ENCODE measurements at regions not wholly inside any gene's neighbourhood (a gene's known extent, or its start where the extent isn't known, plus 50 kb on each side); places are given as distances from the start of the nearest gene placed in this dataset.

DNA sequence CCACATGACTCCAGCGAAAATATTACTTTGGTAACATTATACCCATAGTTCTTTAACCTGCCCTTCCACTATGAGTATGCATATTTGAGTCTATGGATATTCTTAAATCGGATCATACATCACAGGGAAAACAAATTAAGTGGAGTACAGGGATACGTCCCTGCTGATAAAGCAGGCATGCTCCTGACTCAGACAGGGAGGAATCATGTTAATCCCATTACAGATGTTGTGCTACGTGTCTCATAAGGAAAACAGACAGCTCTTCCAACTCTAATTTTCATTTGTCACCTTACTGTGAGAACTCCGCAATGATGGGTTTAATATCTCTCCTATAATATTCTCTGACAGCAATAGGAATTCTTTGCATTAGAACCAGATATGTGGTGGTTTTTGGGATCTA is 469.5 kb upstream of the POM121L12 start:
- Histone ChIP-seq H4K91ac (ENCODE audit: insufficient read depth, low read depth, low read length) (no peak overlapping the region), H3K4me1 (ENCODE audit: control insufficient read depth, insufficient read depth, low read length) (no peaks in the 10 kb centered on the region), H2BK20ac (ENCODE audit: low read depth, low read length) (no peak overlapping the region), H3K9me3 (ENCODE audit: control insufficient read depth, insufficient read depth, low read length) (peaks cover 7% of the 10 kb centered on the region; the same call in 1 of the 2 replicates), H2AFZ (replicated peaks; ENCODE audit: low read length, poor library complexity) (no peak overlapping the region), H3K79me1 (ENCODE audit: low read depth in 1 of 2, low read length in 2 of 2) (no peaks in the 10 kb centered on the region), H3K36me3 (ENCODE audit: control insufficient read depth, insufficient read depth, low read length) (no peaks in the 10 kb centered on the region), H3K27me3 (ENCODE audit: control insufficient read depth, insufficient read depth, low read length) (no peaks in the 10 kb centered on the region), H2BK15ac (ENCODE audit: low read depth, low read length) (no peak overlapping the region), H3K9ac (ENCODE audit: low read depth, low read length) (no peak overlapping the region), H2AK5ac (ENCODE audit: low read depth, low read length) (no peak overlapping the region), H3K56ac (ENCODE audit: extremely low read depth, insufficient read depth, low read length) (no peak overlapping the region), H2AK9ac (replicated peaks; ENCODE audit: low read depth, low read length, poor library complexity) (no peak overlapping the region), H3K14ac (replicated peaks; ENCODE audit: low read depth, low read length) (no peak overlapping the region), H4K20me1 (ENCODE audit: insufficient read depth, low read length) (no peaks in the 10 kb centered on the region), H3K23ac (ENCODE audit: low read depth, low read length) (no peak overlapping the region), H3K9me1 (ENCODE audit: insufficient read depth, low read length) (no peaks in the 10 kb centered on the region), H3K18ac (ENCODE audit: low read depth, low read length) (no peak overlapping the region), H4K5ac (ENCODE audit: low read depth, low read length) (no peak overlapping the region), H3K27ac (ENCODE audit: insufficient read depth, low read length) (no peak overlapping the region), H3K4me2 (ENCODE audit: low read depth, low read length) (no peak overlapping the region), H3K4me3 (ENCODE audit: insufficient read depth, low read depth, low read length) (no peak overlapping the region), H2BK5ac (ENCODE audit: low read depth, low read length, poor library complexity, severe bottlenecking) (no peak overlapping the region), H3K4ac (ENCODE audit: low read depth, low read length) (no peak overlapping the region), H2BK120ac (ENCODE audit: low read depth, low read length) (no peak overlapping the region), H4K8ac (ENCODE audit: low read depth in 2 of 2, low read length in 2 of 2) (no peak overlapping the region)
- ChIA-PET CTCF (no interaction called here), POLR2A (ENCODE audit: unreplicated experiment) (no interaction called here)
- no TSS peak for BruUV-seq (replicated peaks)
- in situ Hi-C loops (cut with MboI; ENCODE audit: low sequenced_read_pairs) (no loop called here), intact Hi-C loops (cut with micrococcal nuclease) (no loop called here), dilution Hi-C loops (cut with HindIII; ENCODE audit: low sequenced_read_pairs, unreplicated experiment) (no loop called here)
- TF ChIP-seq, protein P1, sequence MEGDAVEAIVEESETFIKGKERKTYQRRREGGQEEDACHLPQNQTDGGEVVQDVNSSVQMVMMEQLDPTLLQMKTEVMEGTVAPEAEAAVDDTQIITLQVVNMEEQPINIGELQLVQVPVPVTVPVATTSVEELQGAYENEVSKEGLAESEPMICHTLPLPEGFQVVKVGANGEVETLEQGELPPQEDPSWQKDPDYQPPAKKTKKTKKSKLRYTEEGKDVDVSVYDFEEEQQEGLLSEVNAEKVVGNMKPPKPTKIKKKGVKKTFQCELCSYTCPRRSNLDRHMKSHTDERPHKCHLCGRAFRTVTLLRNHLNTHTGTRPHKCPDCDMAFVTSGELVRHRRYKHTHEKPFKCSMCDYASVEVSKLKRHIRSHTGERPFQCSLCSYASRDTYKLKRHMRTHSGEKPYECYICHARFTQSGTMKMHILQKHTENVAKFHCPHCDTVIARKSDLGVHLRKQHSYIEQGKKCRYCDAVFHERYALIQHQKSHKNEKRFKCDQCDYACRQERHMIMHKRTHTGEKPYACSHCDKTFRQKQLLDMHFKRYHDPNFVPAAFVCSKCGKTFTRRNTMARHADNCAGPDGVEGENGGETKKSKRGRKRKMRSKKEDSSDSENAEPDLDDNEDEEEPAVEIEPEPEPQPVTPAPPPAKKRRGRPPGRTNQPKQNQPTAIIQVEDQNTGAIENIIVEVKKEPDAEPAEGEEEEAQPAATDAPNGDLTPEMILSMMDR (conservative IDR thresholded peaks at IDR 0.05; ENCODE audit: low read depth, low read length) = no peak
- TF ChIP-seq MAFK (IDR thresholded peaks at IDR 0.05; ENCODE audit: low read depth, low read length) = no peak
- TF ChIP-seq RCOR1 (IDR thresholded peaks at IDR 0.05; ENCODE audit: insufficient replicate concordance, low read length) = no peak
- no peak for TF ChIP-seq POLR2A (IDR thresholded peaks at IDR 0.05; ENCODE audit: low read depth, low read length)
- TF ChIP-seq, protein P2, sequence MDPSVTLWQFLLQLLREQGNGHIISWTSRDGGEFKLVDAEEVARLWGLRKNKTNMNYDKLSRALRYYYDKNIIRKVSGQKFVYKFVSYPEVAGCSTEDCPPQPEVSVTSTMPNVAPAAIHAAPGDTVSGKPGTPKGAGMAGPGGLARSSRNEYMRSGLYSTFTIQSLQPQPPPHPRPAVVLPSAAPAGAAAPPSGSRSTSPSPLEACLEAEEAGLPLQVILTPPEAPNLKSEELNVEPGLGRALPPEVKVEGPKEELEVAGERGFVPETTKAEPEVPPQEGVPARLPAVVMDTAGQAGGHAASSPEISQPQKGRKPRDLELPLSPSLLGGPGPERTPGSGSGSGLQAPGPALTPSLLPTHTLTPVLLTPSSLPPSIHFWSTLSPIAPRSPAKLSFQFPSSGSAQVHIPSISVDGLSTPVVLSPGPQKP (IDR thresholded peaks at IDR 0.05; ENCODE audit: borderline replicate concordance, low read depth, low read length) = no peak
- no peak for TF ChIP-seq FOS (IDR thresholded peaks at IDR 0.05; ENCODE audit: low read depth, low read length)
- TF ChIP-seq RAD21 (IDR thresholded peaks at IDR 0.05; ENCODE audit: low read length) = no peak
- TF ChIP-seq, protein P3, sequence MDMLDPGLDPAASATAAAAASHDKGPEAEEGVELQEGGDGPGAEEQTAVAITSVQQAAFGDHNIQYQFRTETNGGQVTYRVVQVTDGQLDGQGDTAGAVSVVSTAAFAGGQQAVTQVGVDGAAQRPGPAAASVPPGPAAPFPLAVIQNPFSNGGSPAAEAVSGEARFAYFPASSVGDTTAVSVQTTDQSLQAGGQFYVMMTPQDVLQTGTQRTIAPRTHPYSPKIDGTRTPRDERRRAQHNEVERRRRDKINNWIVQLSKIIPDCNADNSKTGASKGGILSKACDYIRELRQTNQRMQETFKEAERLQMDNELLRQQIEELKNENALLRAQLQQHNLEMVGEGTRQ (IDR thresholded peaks at IDR 0.05; ENCODE audit: low read depth, low read length) = no peak
- no peak for TF ChIP-seq MXI1 (IDR thresholded peaks at IDR 0.05; ENCODE audit: borderline replicate concordance, low read depth, low read length)
- no peak for TF ChIP-seq RFX5 (IDR thresholded peaks at IDR 0.05; ENCODE audit: low read depth, low read length)
- TF ChIP-seq CHD1 (IDR thresholded peaks at IDR 0.05; ENCODE audit: low read depth, low read length) = no peak
- no peak for TF ChIP-seq BHLHE40 (IDR thresholded peaks at IDR 0.05; ENCODE audit: low read depth, low read length)
- no CpG with 5 or more reads among the region's 5 CpGs for WGBS, 2 experiments (ENCODE audit: extremely low coverage in 2 of 2, insufficient read length in 1 of 2)
- no peak for DNase-seq
- no peak for ATAC-seq (ENCODE audit: low read depth)
